Fibroblast of mammary gland (primary cell): ENCODE measurements at regions not wholly inside any gene's neighbourhood (a gene's known extent, or its start where the extent isn't known, plus 50 kb on each side); places are given as distances from the start of the nearest gene placed in this dataset.

Source experiments
- DNase-seq: peaks from one replicate; pipeline ENCODE4 v3.0.0-alpha.2; 2010; ENCODE audit warnings: low read depth
- H3K4me3 ChIP-seq: 2 replicates; pipeline ENCODE4 v1.5.1; 2011; ENCODE audit warnings: low read depth, mild to moderate bottlenecking, low read length, moderate library complexity; ENCODE audit not compliant: control insufficient read depth
- TF ChIP-seq, protein P1 (sequence below): conservative IDR thresholded peaks from 2 replicates; pipeline ENCODE4 v1.5.1; 2011; ENCODE audit warnings: low read depth, low read length, inconsistent platforms; ENCODE audit not compliant: control insufficient read depth, insufficient read depth

DNA sequence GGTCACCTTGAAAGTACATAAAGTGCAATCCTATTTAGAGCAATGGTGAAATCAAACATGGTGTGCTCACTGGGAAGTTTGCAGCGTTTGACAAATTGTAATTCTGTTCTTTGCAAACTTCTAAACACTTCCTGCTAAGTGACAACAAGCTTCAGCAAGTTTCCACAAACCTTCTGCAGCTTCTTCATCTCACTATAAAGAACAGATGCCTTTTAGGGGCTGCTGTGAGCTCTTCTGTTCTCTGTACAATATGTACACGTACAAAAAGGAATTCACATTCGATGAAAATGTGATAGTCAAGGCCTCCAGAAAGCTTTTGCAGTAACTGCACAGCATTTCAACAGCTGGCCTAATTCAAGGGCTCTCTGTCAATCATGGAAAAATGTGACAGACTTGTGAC lies 543.1 kb downstream of the CETN3 start:
- H3K4me3 ChIP-seq = no peak overlapping the region
- DNase-seq = no peak
- TF ChIP-seq, protein P1, sequence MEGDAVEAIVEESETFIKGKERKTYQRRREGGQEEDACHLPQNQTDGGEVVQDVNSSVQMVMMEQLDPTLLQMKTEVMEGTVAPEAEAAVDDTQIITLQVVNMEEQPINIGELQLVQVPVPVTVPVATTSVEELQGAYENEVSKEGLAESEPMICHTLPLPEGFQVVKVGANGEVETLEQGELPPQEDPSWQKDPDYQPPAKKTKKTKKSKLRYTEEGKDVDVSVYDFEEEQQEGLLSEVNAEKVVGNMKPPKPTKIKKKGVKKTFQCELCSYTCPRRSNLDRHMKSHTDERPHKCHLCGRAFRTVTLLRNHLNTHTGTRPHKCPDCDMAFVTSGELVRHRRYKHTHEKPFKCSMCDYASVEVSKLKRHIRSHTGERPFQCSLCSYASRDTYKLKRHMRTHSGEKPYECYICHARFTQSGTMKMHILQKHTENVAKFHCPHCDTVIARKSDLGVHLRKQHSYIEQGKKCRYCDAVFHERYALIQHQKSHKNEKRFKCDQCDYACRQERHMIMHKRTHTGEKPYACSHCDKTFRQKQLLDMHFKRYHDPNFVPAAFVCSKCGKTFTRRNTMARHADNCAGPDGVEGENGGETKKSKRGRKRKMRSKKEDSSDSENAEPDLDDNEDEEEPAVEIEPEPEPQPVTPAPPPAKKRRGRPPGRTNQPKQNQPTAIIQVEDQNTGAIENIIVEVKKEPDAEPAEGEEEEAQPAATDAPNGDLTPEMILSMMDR = no peak

DNA sequence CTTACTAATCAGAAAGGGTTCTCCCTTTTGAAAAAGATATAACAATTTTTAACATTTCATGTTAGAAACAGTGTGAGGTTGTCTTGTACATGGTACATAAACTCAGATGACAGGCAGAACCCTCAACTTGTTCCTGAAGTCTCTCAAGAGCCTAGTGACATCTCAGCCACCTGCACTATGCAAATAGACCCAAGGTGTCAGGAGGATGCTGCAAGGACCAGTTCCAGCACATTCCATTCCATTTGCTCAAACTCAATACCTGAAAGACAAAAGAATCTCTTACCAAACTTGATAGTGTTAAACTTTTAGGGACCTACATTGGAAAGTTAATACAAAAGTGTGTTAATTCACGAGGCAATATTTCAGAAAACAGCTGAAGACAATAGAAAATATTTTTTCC lies 544.6 kb downstream of the CETN3 start:
- TF ChIP-seq, protein P1 = no peak
- DNase-seq = no peak
- H3K4me3 ChIP-seq = no peak overlapping the region

DNA sequence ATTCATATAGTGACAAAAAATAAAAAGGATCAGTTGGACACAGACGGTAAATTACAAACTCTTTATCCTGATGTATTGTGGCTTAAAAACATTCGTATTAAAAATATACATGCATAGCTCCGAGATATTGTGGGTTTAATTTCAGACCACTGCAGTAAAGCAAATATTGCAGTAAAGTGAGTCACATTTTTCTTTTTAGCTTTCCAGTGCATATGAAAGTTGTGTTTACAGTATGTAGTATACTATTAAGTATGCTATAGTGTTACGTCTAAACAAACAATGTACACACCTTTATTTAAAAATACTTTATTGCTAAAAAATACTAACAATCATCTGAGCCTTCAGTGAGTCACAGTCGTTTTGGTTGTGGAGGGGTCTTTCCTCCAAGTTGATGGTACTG lies 551.8 kb downstream of the CETN3 start:
- H3K4me3 ChIP-seq = no peak overlapping the region
- TF ChIP-seq, protein P1 = no peak
- DNase-seq = no peak

DNA sequence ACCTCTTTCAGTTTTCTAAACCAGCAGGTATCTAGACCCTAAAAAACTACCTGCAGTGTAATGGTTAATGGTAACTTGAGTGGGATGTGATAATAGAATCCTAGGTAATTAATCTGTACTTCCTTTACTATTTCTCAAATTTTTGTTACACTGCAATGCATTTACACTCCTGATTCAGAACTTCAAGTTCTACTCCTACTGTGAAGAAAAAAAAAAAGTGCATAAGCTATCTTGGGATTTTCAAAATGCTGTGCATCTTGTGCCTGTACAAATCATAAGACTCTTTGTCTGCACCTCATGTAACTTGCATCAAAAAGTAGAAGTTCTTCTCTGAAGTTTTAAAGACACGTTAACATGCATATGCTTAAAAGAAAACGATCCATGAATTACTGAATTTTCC lies 554.1 kb downstream of the CETN3 start:
- TF ChIP-seq, protein P1 = no peak
- DNase-seq = no peak
- no peak overlapping the region for H3K4me3 ChIP-seq

DNA sequence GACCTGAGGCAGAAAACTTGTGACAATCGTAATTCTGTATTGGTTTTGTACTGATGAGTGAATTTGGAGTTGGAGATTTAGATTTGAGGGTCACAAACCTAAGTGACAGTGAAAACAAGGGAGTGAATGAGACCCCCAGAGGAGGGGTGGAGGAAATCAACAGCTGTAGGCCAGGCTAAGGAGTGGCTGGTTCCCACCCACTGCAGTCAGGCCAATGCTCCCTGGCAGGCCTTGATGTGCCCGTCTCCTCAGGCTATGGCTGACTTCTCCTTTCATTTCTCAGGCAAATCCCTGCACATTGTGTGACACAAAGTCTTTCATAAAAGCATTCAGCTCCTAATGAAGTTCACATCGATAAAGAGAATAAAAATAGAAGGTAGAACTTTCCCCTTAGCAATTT lies 557.6 kb downstream of the CETN3 start:
- TF ChIP-seq, protein P1 = no peak
- H3K4me3 ChIP-seq = no peak overlapping the region
- no peak for DNase-seq

DNA sequence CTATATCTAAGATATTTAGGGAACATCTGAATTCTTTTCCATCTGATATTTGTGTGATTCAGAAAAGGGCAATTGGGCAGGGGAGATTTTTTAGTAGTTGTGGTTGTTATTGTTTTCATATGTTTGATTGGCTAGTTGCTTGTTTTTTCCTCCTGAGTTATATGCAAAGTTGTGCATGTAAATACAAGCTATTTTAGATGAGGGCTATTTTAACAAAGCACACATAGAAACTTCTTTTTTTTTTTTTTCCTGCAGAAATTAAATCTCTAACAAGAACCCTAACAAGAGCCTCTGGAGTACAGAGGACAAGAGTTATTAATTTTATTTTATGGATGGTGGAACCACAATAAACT lies 559.1 kb downstream of the CETN3 start:
- TF ChIP-seq, protein P1 = no peak
- H3K4me3 ChIP-seq = no peak overlapping the region
- DNase-seq = no peak

DNA sequence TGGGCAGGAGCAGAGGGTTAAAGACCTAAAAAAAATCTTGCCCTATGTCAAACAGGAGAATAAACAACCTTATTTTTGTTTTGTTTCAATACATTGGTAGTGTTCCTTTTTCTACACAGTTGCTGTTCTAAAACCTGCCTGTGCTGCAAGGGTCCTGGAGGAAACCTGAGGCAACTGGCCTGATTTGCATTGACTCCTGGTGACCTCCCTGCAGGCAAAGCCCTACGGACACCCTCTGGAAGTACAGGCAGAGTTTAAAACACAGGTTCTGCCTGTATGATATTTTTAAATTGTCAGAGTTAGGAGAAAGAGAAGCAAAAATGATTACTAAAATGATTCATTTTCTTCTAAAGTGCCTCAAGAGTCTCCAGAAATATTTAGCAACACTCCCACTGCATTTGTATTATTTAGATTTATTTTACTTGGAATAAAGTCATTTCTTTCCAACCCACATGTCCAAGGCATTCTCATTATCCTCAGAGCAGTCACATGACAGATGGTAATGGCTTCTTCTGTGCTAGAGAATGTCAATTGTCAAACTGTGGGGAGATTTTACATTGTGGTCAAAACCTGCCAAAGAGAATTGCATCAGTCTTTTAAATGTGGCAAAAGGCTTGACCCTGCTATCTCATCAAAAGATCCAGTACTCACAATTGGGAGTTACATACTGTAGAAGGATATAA lies 559.6 kb downstream of the CETN3 start:
- no peak overlapping the region for H3K4me3 ChIP-seq
- peak; percentile 5 for DNase-seq
- TF ChIP-seq, protein P1 = no peak
